GM12878 (cell line): ENCODE measurements at regions not wholly inside any gene's neighbourhood (a gene's known extent, or its start where the extent isn't known, plus 50 kb on each side); places are given as distances from the start of the nearest gene placed in this dataset.

Experiments
- ATAC-seq: fragments of 200-7000 bp; cut with Tn5 transposase; 3 replicates; pipeline ENCODE4 v1.9.1; 2020; ENCODE audit warnings: mild to moderate bottlenecking, moderate library complexity
- BruUV-seq: library from RNA; stranded (reverse); fragments of 400-500 nt; replicated peaks from 2 replicates; lab custom pipeline; 2021; lab: Mats Ljungman, UMichigan
- CTCF ChIA-PET: fragments of 300-600 bp; sonication (Branson Sonifier 250); formaldehyde crosslinking; extraction: SDS; loops from one replicate; lab custom pipeline; 2021; ENCODE audit warnings: inconsistent platforms; lab: Yijun Ruan, JAX
- POLR2A ChIA-PET: fragments of 350-600 bp; formaldehyde crosslinking; extraction: SDS; loops from one replicate; lab custom pipeline; 2021; ENCODE audit warnings: inconsistent platforms; lab: Charles Lee
- RAD21 ChIA-PET: fragments of 300-600 bp; sonication (Branson Sonifier 250); formaldehyde crosslinking; loops from one replicate; lab custom pipeline; 2023; ENCODE audit warnings: antibody characterized with exemption; ENCODE audit not compliant: unreplicated experiment; lab: Charles Lee
- SMC1A ChIA-PET: fragments of 300-600 bp; sonication (Branson Sonifier 250); formaldehyde crosslinking; loops from one replicate; lab custom pipeline; 2023; ENCODE audit not compliant: unreplicated experiment, uncharacterized antibody; lab: Charles Lee
- DNase-seq: peaks from one replicate; pipeline ENCODE4 v3.0.0-alpha.2; 2011; ENCODE audit warnings: low read depth, low spot score
- FAIRE-seq: peaks from 3 replicates; lab custom pipeline; 2011; peaks lifted over from hg19 to GRCh38; lab: Jason Lieb, UNC
- H2AFZ ChIP-seq: 2 replicates; pipeline ENCODE4 v1.6.0; 2011; ENCODE audit warnings: low read depth, low read length, control low read depth; ENCODE audit not compliant: control insufficient read depth
- H3K27ac ChIP-seq: 2 replicates; pipeline ENCODE4 v1.5.1; 2011; ENCODE audit warnings: control low read depth; ENCODE audit not compliant: control insufficient read depth, insufficient read depth
- H3K27me3 ChIP-seq, 2 experiments: replicated peaks in 1 of 2; 2 replicates each; pipeline versions ENCODE4 v1.6.0 to v1.6.1; 2011; ENCODE audit warnings: low read length in 1 of 2; ENCODE audit not compliant: control insufficient read depth in 2 of 2, insufficient read depth in 2 of 2
- H3K36me3 ChIP-seq, 2 experiments: 2 replicates each; pipeline ENCODE4 v1.5.1; 2011; ENCODE audit warnings: low read length in 1 of 2; ENCODE audit not compliant: control insufficient read depth in 2 of 2, insufficient read depth in 2 of 2
- H3K4me1 ChIP-seq: 2 replicates; pipeline ENCODE4 v1.6.1; 2011; ENCODE audit warnings: mild to moderate bottlenecking, low read length, moderate library complexity, mixed read lengths; ENCODE audit not compliant: control insufficient read depth, insufficient read depth
- H3K4me2 ChIP-seq: 2 replicates; pipeline ENCODE4 v1.6.0; 2011; ENCODE audit warnings: control low read depth; ENCODE audit not compliant: control insufficient read depth, insufficient read depth
- H3K4me3 ChIP-seq: fragments of 200-600 bp; sonication (generic); 2 replicates; pipeline ENCODE4 v1.5.1; 2016
- H3K79me2 ChIP-seq: 2 replicates; pipeline ENCODE4 v1.6.0; 2011; ENCODE audit warnings: low read length; ENCODE audit not compliant: control insufficient read depth, insufficient read depth
- H3K9ac ChIP-seq: 2 replicates; pipeline ENCODE4 v1.8.0; 2011; ENCODE audit warnings: low read length, control low read depth, mixed read lengths; ENCODE audit not compliant: control insufficient read depth, insufficient read depth
- H3K9me3 ChIP-seq: replicated peaks from 3 replicates; pipeline ENCODE4 v1.5.1; 2011; ENCODE audit warnings: mild to moderate bottlenecking, low read length; ENCODE audit not compliant: control insufficient read depth, insufficient read depth
- H4K20me1 ChIP-seq: 2 replicates; pipeline ENCODE4 v1.6.0; 2011; ENCODE audit not compliant: control insufficient read depth, insufficient read depth
- CHD4 ChIP-seq: fragments of 200-600 bp; sonication (generic); IDR thresholded peaks from 2 replicates; pipeline ENCODE4 v1.6.1; 2016; ENCODE audit warnings: mild to moderate bottlenecking
- FOS ChIP-seq: IDR thresholded peaks from 3 replicates; pipeline ENCODE4 v1.6.1; 2011; ENCODE audit warnings: borderline replicate concordance; ENCODE audit not compliant: insufficient read length; ENCODE audit errors: extremely low read depth
- MEF2B ChIP-seq: fragments of 450-650 bp; IDR thresholded peaks from 2 replicates; pipeline ENCODE4 v1.6.1; 2018; ENCODE audit warnings: mild to moderate bottlenecking, moderate library complexity; ENCODE audit not compliant: partially characterized antibody, poor library complexity, severe bottlenecking
- NR2C2 ChIP-seq: IDR thresholded peaks from 2 replicates; pipeline ENCODE4 v1.6.1; 2011; ENCODE audit warnings: borderline replicate concordance, low read depth; ENCODE audit not compliant: control insufficient read depth, insufficient read length
- STAT1 ChIP-seq: fragments of 450-650 bp; conservative IDR thresholded peaks from 2 replicates; pipeline ENCODE4 v1.6.1; 2014; ENCODE audit warnings: antibody characterized with exemption, mild to moderate bottlenecking
- YBX1 ChIP-seq: fragments of 450-650 bp; IDR thresholded peaks from 2 replicates; pipeline ENCODE4 v1.6.1; 2016; ENCODE audit warnings: antibody characterized with exemption
- ZNF274 ChIP-seq: IDR thresholded peaks from one replicate; pipeline ENCODE4 v1.8.0; 2011; ENCODE audit not compliant: insufficient read length, insufficient read depth
- ZNF622 ChIP-seq: fragments of 450-650 bp; IDR thresholded peaks from 2 replicates; pipeline ENCODE4 v1.6.1; 2017; ENCODE audit warnings: mild to moderate bottlenecking, inconsistent platforms
- WGBS: methylation state at CpG from one replicate; pipeline ENCODE4 v1.1.6; 2016; ENCODE audit warnings: low lambda C conversion rate; ENCODE audit not compliant: insufficient replicate concordance, insufficient coverage; ENCODE audit errors: missing lambda C conversion rate; 5-methylcytosine and 5-hydroxymethylcytosine counted together
- in situ Hi-C: fragments of 300-500 bp; cut with MboI; formaldehyde crosslinking; loops from 9 replicates; pipeline ENCODE4 v1.14.3; 2018; ENCODE audit warnings: mixed read lengths
- intact Hi-C: fragments of 100-400 bp; cut with micrococcal nuclease; formaldehyde crosslinking; loops from one replicate; pipeline ENCODE4 v1.14.2; 2022; ENCODE audit not compliant: unreplicated experiment
- TF ChIP-seq, protein P1 (sequence below): fragments of 450-650 bp; formaldehyde crosslinking; IDR thresholded peaks from 2 replicates; pipeline ENCODE4 v1.5.0; 2022; ENCODE audit warnings: mild to moderate bottlenecking, missing genetic modification characterization
- TF ChIP-seq, protein P2 (sequence below): IDR thresholded peaks from 2 replicates; pipeline ENCODE4 v1.6.1; 2012; ENCODE audit warnings: low read depth, low read length, improper control_type of control experiment
- TF ChIP-seq, protein P3 (sequence below): fragments of 450-650 bp; IDR thresholded peaks from 2 replicates; pipeline ENCODE4 v1.6.1; 2017; ENCODE audit warnings: mild to moderate bottlenecking

DNA sequence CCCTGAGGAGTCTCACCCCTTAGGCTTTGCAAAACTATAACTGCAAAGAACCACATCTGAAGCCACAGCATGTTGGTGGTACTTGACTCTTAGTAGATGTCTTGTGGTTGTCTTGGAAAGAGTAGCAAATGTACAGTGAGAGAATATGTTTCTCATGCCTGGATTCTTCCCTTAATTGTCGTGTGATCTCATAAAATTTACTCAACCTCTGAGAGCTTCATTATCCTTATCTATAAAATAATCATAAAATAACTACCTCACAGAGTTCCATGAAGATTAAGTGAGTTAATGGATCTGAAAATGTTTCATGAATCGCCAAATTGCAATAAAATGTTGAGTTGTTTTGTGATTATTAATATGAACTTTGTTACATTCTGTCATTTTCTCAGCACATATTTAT, 491.5 kb downstream of the METTL15 start:
- Histone ChIP-seq H3K9me3 (no peaks in the 10 kb centered on the region), H3K27ac (no peak overlapping the region), H3K4me3 (no peak overlapping the region), H4K20me1 (no peaks in the 10 kb centered on the region), H2AFZ (no peak overlapping the region), H3K4me1 (no peaks in the 10 kb centered on the region), H3K27me3 (no peaks in the 10 kb centered on the region), H3K9ac (no peak overlapping the region), H3K4me2 (no peak overlapping the region), H3K36me3 (no peaks in the 10 kb centered on the region), H3K79me2 (no peaks in the 10 kb centered on the region)
- 8% methylated on average over 2 of the region's 2 CpGs for WGBS
- TF ChIP-seq MEF2B (no peak), NR2C2 (no peak), YBX1 (no peak), STAT1 (no peak), FOS (no peak), ZNF274 (no peak), CHD4 (no peak), ZNF622 (no peak)
- TF ChIP-seq, protein P1, sequence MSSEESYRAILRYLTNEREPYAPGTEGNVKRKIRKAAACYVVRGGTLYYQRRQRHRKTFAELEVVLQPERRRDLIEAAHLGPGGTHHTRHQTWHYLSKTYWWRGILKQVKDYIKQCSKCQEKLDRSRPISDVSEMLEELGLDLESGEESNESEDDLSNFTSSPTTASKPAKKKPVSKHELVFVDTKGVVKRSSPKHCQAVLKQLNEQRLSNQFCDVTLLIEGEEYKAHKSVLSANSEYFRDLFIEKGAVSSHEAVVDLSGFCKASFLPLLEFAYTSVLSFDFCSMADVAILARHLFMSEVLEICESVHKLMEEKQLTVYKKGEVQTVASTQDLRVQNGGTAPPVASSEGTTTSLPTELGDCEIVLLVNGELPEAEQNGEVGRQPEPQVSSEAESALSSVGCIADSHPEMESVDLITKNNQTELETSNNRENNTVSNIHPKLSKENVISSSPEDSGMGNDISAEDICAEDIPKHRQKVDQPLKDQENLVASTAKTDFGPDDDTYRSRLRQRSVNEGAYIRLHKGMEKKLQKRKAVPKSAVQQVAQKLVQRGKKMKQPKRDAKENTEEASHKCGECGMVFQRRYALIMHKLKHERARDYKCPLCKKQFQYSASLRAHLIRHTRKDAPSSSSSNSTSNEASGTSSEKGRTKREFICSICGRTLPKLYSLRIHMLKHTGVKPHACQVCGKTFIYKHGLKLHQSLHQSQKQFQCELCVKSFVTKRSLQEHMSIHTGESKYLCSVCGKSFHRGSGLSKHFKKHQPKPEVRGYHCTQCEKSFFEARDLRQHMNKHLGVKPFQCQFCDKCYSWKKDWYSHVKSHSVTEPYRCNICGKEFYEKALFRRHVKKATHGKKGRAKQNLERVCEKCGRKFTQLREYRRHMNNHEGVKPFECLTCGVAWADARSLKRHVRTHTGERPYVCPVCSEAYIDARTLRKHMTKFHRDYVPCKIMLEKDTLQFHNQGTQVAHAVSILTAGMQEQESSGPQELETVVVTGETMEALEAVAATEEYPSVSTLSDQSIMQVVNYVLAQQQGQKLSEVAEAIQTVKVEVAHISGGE (CRISPR knock-in tag), result no peak
- TF ChIP-seq, protein P2, sequence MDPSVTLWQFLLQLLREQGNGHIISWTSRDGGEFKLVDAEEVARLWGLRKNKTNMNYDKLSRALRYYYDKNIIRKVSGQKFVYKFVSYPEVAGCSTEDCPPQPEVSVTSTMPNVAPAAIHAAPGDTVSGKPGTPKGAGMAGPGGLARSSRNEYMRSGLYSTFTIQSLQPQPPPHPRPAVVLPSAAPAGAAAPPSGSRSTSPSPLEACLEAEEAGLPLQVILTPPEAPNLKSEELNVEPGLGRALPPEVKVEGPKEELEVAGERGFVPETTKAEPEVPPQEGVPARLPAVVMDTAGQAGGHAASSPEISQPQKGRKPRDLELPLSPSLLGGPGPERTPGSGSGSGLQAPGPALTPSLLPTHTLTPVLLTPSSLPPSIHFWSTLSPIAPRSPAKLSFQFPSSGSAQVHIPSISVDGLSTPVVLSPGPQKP, result no peak
- TF ChIP-seq, protein P3, sequence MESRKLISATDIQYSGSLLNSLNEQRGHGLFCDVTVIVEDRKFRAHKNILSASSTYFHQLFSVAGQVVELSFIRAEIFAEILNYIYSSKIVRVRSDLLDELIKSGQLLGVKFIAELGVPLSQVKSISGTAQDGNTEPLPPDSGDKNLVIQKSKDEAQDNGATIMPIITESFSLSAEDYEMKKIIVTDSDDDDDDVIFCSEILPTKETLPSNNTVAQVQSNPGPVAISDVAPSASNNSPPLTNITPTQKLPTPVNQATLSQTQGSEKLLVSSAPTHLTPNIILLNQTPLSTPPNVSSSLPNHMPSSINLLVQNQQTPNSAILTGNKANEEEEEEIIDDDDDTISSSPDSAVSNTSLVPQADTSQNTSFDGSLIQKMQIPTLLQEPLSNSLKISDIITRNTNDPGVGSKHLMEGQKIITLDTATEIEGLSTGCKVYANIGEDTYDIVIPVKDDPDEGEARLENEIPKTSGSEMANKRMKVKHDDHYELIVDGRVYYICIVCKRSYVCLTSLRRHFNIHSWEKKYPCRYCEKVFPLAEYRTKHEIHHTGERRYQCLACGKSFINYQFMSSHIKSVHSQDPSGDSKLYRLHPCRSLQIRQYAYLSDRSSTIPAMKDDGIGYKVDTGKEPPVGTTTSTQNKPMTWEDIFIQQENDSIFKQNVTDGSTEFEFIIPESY, result no peak
- ChIA-PET RAD21 (no interaction called here), SMC1A (no interaction called here), CTCF (no interaction called here), POLR2A (no interaction called here)
- no peak for ATAC-seq
- no peak for FAIRE-seq
- in situ Hi-C loops (no loop called here), intact Hi-C loops (no loop called here)
- no peak for DNase-seq
- BruUV-seq, result no TSS peak
